Heart left ventricle (tissue), 16 donors: ENCODE measurements at regions not wholly inside any gene's neighbourhood (a gene's known extent, or its start where the extent isn't known, plus 50 kb on each side); places are given as distances from the start of the nearest gene placed in this dataset.

Experiments
- ATAC-seq, 4 donors: fragments of 200-7000 bp; cut with Tn5 transposase; one replicate each; pipeline ENCODE4 v1.9.1; 2020 to 2022; ENCODE audit warnings: moderate library complexity in 4 of 4, mild to moderate bottlenecking in 3 of 4, moderate number of reproducible peaks in 1 of 4
- DNase-seq, 5 donors: peaks; one replicate each; pipeline ENCODE4 v3.0.0-alpha.2; 2020
- H3K27ac ChIP-seq, 12 donors: fragments of 200-600 bp; sonication (generic) in 4 of 12; one replicate each; pipeline versions ENCODE4 v1.5.0 to v1.8.0; 2016 to 2022; ENCODE audit warnings: mild to moderate bottlenecking in 2 of 12
- H3K27me3 ChIP-seq, 9 donors: fragments of 200-600 bp; sonication (generic) in 2 of 9; one replicate each; pipeline versions ENCODE4 v1.5.1 to v1.8.0; 2016 to 2022; ENCODE audit warnings: mild to moderate bottlenecking in 3 of 9
- H3K36me3 ChIP-seq, 9 donors: fragments of 200-600 bp; sonication (generic) in 2 of 9; one replicate each; pipeline versions ENCODE4 v1.5.0 to v1.8.0; 2018 to 2022; ENCODE audit warnings: mild to moderate bottlenecking in 2 of 9
- H3K4me1 ChIP-seq, 12 donors: fragments of 200-600 bp; sonication (generic) in 4 of 12; one replicate each; pipeline versions ENCODE4 v1.5.0 to v1.8.0; 2016 to 2022; ENCODE audit warnings: mild to moderate bottlenecking in 3 of 12
- H3K4me3 ChIP-seq, 12 donors: fragments of 200-600 bp; sonication (generic) in 4 of 12; one replicate each; pipeline versions ENCODE4 v1.5.0 to v1.8.0; 2017 to 2022; ENCODE audit warnings: mild to moderate bottlenecking in 9 of 12, moderate library complexity in 4 of 12
- H3K9me3 ChIP-seq, 12 donors: fragments of 200-600 bp; sonication (generic) in 4 of 12; one replicate each; pipeline versions ENCODE4 v1.5.0 to v1.8.0; 2016 to 2022; ENCODE audit warnings: mild to moderate bottlenecking in 1 of 12
- POLR2A ChIP-seq, 2 donors: fragments of 450-650 bp; IDR thresholded peaks; one replicate each; pipeline ENCODE4 v1.6.1; 2017; ENCODE audit warnings: antibody characterized with exemption in 2 of 2, mild to moderate bottlenecking in 2 of 2, moderate library complexity in 2 of 2
- WGBS, 4 donors: extraction: QIAGEN DNeasy Blood & Tissue Kit in 2 of 4; methylation state at CpG; one replicate each; pipeline versions ENCODE4 v1.1.5 to v1.1.7; 2013 to 2018; 5-methylcytosine and 5-hydroxymethylcytosine counted together
- intact Hi-C, 10 donors: fragments of 100-400 bp; cut with DNase I; formaldehyde crosslinking; loops; one replicate each; pipeline versions ENCODE4 v1.11.1 to v1.14.2; 2022
- TF ChIP-seq, protein P1 (sequence below), 12 donors: fragments of 200-600 bp; sonication (generic) in 4 of 12; IDR thresholded peaks; one replicate each; pipeline versions ENCODE4 v1.5.0 to v1.8.0; 2018 to 2022; ENCODE audit warnings: antibody characterized with exemption in 12 of 12, mild to moderate bottlenecking in 5 of 12
- donor health status: ischemic (EF 13 %, LVEDD 7.1; RV severe dilation, severe dysfunction).
- donor health status: healthy with polysubstance abuse.
- donor health status: DM: no; HTN: yes; CAD: no.
- donor health status: DM: no; HTN: no; CAD: no.
- donor health status: ischemic (EF 25% LVEDD 6.9; RV normal size, moderate dysfunction).
- donor health status: ischemic (EF 25% LVEDD 5.7; RV mildly dilated, moderate dysfunction).
- donor health status: healthy.
- donor health status: DM: yes; HTN: yes; CAD: no.
- donor health status: ischemic (EF 35%, LVEDD 5.7; RV mildly dilated, moderate dysfunction).
- donor health status: nonischemic (EF 11% LVEDD 7.7; RV severe dilation, severe dysfunction).
- donor health status: DM: yes; HTN: yes; CAD: no.
- donor health status: PGD.
- donor health status: ischemic (EF 29% LVEDD 5.4; RV normal size, mild dysfunction).
- donor health status: nonischemic (EF 23%, LVEDD 6.1; RV moderate dilation, normal function).

DNA sequence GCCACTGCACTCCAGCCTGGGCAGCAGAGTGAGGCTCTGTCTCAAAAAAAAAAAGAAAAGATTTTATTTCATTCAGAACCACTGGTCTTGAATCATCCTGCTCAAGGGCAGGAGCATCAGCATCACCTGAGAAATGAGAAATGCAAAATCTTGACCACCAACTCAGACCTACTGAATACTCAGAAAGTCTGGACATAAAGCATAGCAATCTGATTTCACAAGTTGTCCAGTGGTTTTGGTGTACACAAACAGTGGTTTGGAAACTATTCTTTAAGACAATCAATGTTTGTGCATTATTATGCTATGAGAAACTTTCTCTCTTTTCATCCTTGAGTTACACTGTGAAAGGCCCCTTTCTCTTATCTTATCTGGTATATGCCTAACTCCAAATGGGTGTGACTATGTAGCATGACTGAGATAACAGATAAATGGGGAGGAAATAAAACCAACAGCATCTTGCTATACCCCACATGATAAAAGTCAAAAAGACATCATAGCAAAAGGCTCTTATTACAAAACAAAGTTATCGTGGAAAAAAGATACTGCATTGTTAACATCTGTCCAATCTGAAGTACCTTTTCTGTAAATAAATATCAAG, 174.2 kb upstream of the STT3B start:
- intact Hi-C loops: no loop called here
- H3K9me3 ChIP-seq: peaks cover 0 to 7% (median 0%) of the 10 kb centered on the region in 12 donors
- peaks cover 0 to 5% (median 0%) of the 10 kb centered on the region in 12 donors for H3K4me1 ChIP-seq
- TF ChIP-seq, protein P1, sequence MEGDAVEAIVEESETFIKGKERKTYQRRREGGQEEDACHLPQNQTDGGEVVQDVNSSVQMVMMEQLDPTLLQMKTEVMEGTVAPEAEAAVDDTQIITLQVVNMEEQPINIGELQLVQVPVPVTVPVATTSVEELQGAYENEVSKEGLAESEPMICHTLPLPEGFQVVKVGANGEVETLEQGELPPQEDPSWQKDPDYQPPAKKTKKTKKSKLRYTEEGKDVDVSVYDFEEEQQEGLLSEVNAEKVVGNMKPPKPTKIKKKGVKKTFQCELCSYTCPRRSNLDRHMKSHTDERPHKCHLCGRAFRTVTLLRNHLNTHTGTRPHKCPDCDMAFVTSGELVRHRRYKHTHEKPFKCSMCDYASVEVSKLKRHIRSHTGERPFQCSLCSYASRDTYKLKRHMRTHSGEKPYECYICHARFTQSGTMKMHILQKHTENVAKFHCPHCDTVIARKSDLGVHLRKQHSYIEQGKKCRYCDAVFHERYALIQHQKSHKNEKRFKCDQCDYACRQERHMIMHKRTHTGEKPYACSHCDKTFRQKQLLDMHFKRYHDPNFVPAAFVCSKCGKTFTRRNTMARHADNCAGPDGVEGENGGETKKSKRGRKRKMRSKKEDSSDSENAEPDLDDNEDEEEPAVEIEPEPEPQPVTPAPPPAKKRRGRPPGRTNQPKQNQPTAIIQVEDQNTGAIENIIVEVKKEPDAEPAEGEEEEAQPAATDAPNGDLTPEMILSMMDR (IDR thresholded peaks at IDR 0.05): no peak
- TF ChIP-seq POLR2A (IDR thresholded peaks at IDR 0.05): no peak
- no peak overlapping the region for H3K27ac ChIP-seq
- WGBS, 4 donors: 86 to 96% (median 89%) methylated on average over 1 of the region's 1 CpG
- DNase-seq: no peak
- no peak for ATAC-seq
- H3K4me3 ChIP-seq: no peak overlapping the region
- H3K27me3 ChIP-seq: no peaks in the 10 kb centered on the region
- no peaks in the 10 kb centered on the region for H3K36me3 ChIP-seq

DNA sequence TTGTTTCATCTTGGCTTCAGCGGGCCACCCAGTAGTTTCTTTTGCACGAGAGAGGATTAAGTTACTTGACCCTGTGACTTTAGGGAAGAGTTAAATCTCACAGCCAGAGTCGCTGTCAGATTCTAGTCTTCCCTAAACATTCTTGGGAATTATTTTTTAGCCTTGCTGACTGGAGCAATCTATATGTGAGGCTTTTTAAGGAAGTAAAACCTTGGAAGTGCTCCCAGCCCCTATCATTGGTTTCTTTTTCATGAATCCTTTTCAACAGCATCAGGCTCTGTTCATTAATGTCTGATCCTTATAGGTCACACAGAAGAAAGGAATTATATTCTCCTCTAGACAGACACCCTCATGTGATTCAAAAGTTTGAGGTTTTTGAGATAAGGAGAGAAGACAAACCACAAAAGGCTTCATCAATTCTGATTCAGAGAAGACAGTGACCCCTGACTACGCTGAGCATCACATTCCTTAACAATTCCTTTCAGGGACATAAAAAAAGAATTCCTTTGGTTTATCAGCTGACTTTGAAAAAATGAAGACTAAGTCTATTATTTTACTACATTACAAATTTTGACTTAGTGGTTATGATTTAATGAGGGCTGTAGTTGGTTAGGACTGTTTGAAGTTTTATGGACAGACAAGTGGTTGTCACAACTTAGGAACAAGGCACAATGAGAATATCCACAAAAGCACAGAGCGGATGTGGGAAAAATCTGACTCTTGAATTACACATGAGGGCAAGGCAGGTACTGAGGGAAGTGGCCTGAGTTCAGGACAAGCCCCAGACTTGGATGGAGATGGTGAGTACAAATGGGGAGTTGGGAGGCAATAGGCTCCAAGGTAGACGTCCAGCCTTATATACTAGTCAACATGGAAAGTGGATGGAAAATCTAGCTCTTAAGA, 171.1 kb upstream of the STT3B start:
- H3K9me3 ChIP-seq: no peaks in the 10 kb centered on the region
- intact Hi-C loops: no loop called here
- peak overlapping the region in 1 of 12 donors; percentile 22 for H3K27ac ChIP-seq
- 59 to 62% (median 60%) methylated on average over 6 of the region's 6 CpGs for WGBS, 4 donors
- H3K4me1 ChIP-seq: peaks cover 0 to 5% (median 0%) of the 10 kb centered on the region in 12 donors
- no peak overlapping the region for H3K4me3 ChIP-seq
- no peaks in the 10 kb centered on the region for H3K36me3 ChIP-seq
- no peak for DNase-seq
- no peak for ATAC-seq
- H3K27me3 ChIP-seq: no peaks in the 10 kb centered on the region
- TF ChIP-seq, protein P1 (IDR thresholded peaks at IDR 0.05): no peak
- no peak for TF ChIP-seq POLR2A (IDR thresholded peaks at IDR 0.05)

DNA sequence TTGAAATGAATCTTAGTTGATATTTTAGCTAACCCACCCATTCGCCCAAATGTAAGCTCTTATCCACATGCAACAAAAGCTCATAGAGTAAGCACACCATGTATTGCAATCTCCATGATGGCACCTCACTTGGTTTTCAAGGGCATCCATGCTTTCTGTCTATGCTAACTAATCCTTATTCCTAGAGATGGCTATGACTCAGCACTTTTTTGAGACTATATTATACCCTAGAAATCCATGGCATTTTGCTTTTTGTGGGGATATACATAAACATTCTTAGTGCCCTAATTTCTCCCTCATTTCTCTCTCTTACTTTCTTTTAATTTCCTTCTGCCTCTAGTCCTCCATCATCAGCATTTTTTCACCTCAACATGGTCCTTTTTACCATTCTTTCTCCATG, 168.5 kb upstream of the STT3B start:
- Histone ChIP-seq H3K4me1 (peaks cover 0 to 5% (median 0%) of the 10 kb centered on the region in 12 donors), H3K36me3 (no peaks in the 10 kb centered on the region), H3K4me3 (no peak overlapping the region), H3K9me3 (no peaks in the 10 kb centered on the region), H3K27me3 (no peaks in the 10 kb centered on the region), H3K27ac (no peak overlapping the region)
- DNase-seq: no peak
- 91 to 98% (median 96%) methylated on average over 1 of the region's 1 CpG for WGBS, 4 donors
- TF ChIP-seq, protein P1 (IDR thresholded peaks at IDR 0.05): no peak
- TF ChIP-seq POLR2A (IDR thresholded peaks at IDR 0.05): no peak
- intact Hi-C loops: no loop called here
- no peak for ATAC-seq

DNA sequence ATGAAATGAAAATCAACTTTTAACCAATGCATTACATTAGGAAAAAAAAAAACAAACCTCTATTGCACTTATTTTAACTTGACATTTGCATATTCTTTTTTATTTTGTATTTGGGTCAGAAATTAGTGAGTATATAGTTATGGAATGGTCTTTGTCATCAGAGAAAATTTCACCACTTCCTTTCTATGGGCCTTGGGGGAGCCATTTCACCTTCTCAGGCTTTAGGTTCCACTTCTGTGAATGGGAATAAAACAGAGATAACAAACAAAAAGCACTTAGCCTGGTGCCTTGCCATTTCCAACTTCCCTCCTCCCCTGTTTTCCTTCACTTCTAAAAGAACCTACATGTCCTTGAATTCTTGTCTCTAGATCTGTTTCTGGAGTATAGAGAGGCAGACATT, 168.0 kb upstream of the STT3B start:
- no peak overlapping the region for H3K4me3 ChIP-seq
- peaks cover 0 to 5% (median 0%) of the 10 kb centered on the region in 12 donors for H3K4me1 ChIP-seq
- TF ChIP-seq, protein P1 (IDR thresholded peaks at IDR 0.05): no peak
- TF ChIP-seq POLR2A (IDR thresholded peaks at IDR 0.05): no peak
- no peak overlapping the region for H3K27ac ChIP-seq
- no peaks in the 10 kb centered on the region for H3K9me3 ChIP-seq
- ATAC-seq (no peak), DNase-seq (no peak)
- intact Hi-C loops: no loop called here
- no peaks in the 10 kb centered on the region for H3K27me3 ChIP-seq
- no peaks in the 10 kb centered on the region for H3K36me3 ChIP-seq
